HUES6 (cell line): ENCODE measurements at regions not wholly inside any gene's neighbourhood (a gene's known extent, or its start where the extent isn't known, plus 50 kb on each side); places are given as distances from the start of the nearest gene placed in this dataset.

Experiments used
- H3K27ac ChIP-seq: 2 replicates; pipeline ENCODE4 v1.7.0; 2013; ENCODE audit warnings: low read depth, mild to moderate bottlenecking, low read length, inconsistent platforms
- H3K27me3 ChIP-seq: 2 replicates; pipeline ENCODE4 v1.6.1; 2013; ENCODE audit warnings: low read length; ENCODE audit not compliant: control insufficient read depth, insufficient read depth
- H3K36me3 ChIP-seq: 2 replicates; pipeline ENCODE4 v1.6.1; 2013; ENCODE audit warnings: low read length; ENCODE audit not compliant: control insufficient read depth, insufficient read depth
- H3K4me1 ChIP-seq: 2 replicates; pipeline ENCODE4 v1.6.1; 2013; ENCODE audit warnings: low read length; ENCODE audit not compliant: control insufficient read depth, insufficient read depth
- H3K4me3 ChIP-seq: 2 replicates; pipeline ENCODE4 v1.5.1; 2013; ENCODE audit warnings: low read depth, low read length
- H3K9ac ChIP-seq: one replicate; pipeline ENCODE4 v1.6.1; 2013; ENCODE audit warnings: mild to moderate bottlenecking, low read length
- H3K9me3 ChIP-seq: 2 replicates; pipeline ENCODE4 v1.6.1; 2013; ENCODE audit warnings: low read depth, low read length; ENCODE audit not compliant: control insufficient read depth, insufficient read depth

- Histone ChIP-seq H3K36me3 (no peaks in the 10 kb centered on the region), H3K4me3 (no peak overlapping the region), H3K4me1 (peaks cover 29% of the 10 kb centered on the region), H3K27me3 (peaks cover 4% of the 10 kb centered on the region; the same call in 1 of the 2 replicates), H3K9me3 (no peaks in the 10 kb centered on the region), H3K27ac (no peak overlapping the region), H3K9ac (no peak overlapping the region)
These were observed 114.5 kb upstream of the KIT start for GRCh38 chr4:54543088-54543795.

DNA sequence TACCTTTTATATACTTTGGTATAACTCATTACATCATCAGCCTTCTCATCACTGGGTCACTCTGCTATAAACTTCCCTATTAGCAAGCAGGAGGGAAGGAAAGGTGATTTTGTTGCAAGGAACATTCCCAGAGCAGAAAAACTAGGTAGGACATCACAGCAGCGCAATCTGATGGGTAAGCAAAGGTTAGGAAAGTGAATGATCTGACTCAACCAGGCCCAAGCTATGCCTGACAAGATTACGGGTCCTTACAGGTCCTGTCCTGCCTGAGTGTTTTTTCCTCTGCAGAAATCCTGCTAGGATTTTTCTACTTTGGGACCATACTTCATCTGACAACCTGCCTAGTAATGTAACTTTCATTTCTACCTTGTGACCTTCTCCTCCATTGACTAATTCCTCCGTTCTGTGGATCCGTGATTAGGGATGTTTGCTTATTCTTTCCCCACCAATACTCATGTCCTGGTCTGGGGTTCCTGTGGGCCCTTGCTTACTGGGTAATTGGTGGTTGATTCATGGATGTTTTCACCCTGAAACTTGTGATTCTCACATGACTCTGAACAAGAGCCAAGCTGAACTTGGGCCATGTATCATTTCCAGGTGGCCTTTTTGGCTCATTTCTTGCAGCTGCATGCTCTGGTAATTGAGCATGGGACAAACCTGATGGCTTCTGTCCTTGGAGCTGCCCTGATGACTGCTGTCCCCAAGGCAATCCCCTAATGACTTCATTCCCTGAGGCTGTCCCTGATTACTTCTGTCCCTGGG lies 111.9 kb upstream of the KIT start:
- H3K9me3 ChIP-seq = no peaks in the 10 kb centered on the region
- H3K36me3 ChIP-seq = no peaks in the 10 kb centered on the region
- H3K4me1 ChIP-seq = peaks cover 36% of the 10 kb centered on the region
- H3K27ac ChIP-seq = no peak overlapping the region
- no peaks in the 10 kb centered on the region for H3K27me3 ChIP-seq
- H3K9ac ChIP-seq = no peak overlapping the region
- H3K4me3 ChIP-seq = no peak overlapping the region

GRCh38 chr4:54547299-54548097 lies 110.3 kb upstream of the KIT start:
- H3K27me3 ChIP-seq = no peaks in the 10 kb centered on the region
- no peak overlapping the region for H3K9ac ChIP-seq
- H3K4me1 ChIP-seq = peaks cover 22% of the 10 kb centered on the region
- H3K9me3 ChIP-seq = no peaks in the 10 kb centered on the region
- H3K27ac ChIP-seq = no peak overlapping the region
- H3K4me3 ChIP-seq = no peak overlapping the region
- no peaks in the 10 kb centered on the region for H3K36me3 ChIP-seq

GRCh38 chr4:54548098-54548620 lies 109.6 kb upstream of the KIT start:
- Histone ChIP-seq H3K9ac (no peak overlapping the region), H3K4me3 (no peak overlapping the region), H3K36me3 (no peaks in the 10 kb centered on the region), H3K4me1 (peaks cover 20% of the 10 kb centered on the region), H3K27ac (no peak overlapping the region), H3K27me3 (no peaks in the 10 kb centered on the region), H3K9me3 (no peaks in the 10 kb centered on the region)

GRCh38 chr4:54548831-54549460 lies 108.8 kb upstream of the KIT start:
- Histone ChIP-seq H3K27ac (no peak overlapping the region), H3K4me1 (peaks cover 20% of the 10 kb centered on the region), H3K9me3 (no peaks in the 10 kb centered on the region), H3K9ac (no peak overlapping the region), H3K36me3 (no peaks in the 10 kb centered on the region), H3K27me3 (no peaks in the 10 kb centered on the region), H3K4me3 (no peak overlapping the region)

- Histone ChIP-seq H3K9ac (no peak overlapping the region), H3K9me3 (no peaks in the 10 kb centered on the region), H3K4me3 (no peak overlapping the region), H3K27me3 (no peaks in the 10 kb centered on the region), H3K27ac (no peak overlapping the region), H3K4me1 (peaks cover 20% of the 10 kb centered on the region), H3K36me3 (no peaks in the 10 kb centered on the region)
These were observed 107.2 kb upstream of the KIT start for GRCh38 chr4:54550395-54551171.

DNA sequence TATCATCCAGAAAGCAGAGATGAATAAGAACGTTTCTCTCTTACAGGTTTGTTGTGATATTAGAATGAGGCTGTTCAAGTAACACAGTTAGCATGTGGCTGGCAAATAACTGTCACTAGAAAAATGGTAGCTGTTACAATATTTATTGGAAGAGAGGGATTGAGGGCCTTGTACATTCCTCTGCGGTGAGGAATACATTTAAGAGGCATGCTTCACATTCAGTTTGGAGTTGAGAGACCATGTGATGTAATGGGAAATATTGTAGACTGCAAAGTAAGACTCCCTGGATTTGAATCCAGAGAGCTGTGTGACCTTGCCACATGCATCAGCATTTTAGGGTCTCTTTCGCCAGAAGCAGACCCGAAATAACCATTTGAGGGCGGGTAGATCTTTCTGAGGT lies 104.8 kb upstream of the KIT start:
- Histone ChIP-seq H3K36me3 (no peaks in the 10 kb centered on the region), H3K4me3 (no peak overlapping the region), H3K27me3 (no peaks in the 10 kb centered on the region), H3K9ac (no peak overlapping the region), H3K27ac (no peak overlapping the region), H3K9me3 (no peaks in the 10 kb centered on the region), H3K4me1 (peaks cover 12% of the 10 kb centered on the region)

DNA sequence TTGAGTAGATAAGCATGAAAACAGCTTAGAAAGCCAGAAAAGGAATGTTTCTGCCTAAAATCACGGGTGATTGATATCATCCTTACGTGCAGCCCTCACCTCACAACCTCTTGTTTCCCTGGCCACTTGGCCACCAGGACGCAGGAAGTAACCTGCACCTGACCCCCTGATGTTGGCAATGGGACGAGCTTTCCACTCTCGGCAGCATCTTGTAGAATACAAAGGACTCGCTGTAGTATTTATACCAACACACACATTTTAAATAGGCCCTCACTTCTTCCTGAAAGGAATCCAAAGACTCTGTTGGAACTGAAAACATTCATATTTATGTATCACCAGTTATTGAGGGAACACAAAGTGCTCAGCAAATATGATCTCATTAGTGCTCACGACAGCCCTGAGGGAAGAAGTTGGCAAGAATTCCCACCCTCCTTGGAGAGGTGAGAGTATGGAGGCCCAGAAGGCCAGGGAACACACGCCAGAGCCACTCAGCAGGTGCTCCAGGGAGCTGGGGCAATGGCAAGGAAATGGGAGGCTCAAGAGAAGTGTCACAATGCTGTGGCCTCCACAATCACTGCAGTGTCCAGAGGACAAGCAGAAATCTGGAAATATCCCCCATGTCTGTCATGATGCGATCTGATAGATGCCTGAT lies 103.3 kb upstream of the KIT start:
- Histone ChIP-seq H3K36me3 (no peaks in the 10 kb centered on the region), H3K4me1 (peaks cover 9% of the 10 kb centered on the region; the same call in 1 of the 2 replicates), H3K9me3 (no peaks in the 10 kb centered on the region), H3K27ac (no peak overlapping the region), H3K9ac (no peak overlapping the region), H3K27me3 (no peaks in the 10 kb centered on the region), H3K4me3 (no peak overlapping the region)

- H3K27ac ChIP-seq = no peak overlapping the region
- no peaks in the 10 kb centered on the region for H3K4me1 ChIP-seq
- H3K4me3 ChIP-seq = no peak overlapping the region
- H3K9ac ChIP-seq = no peak overlapping the region
- H3K36me3 ChIP-seq = no peaks in the 10 kb centered on the region
- no peaks in the 10 kb centered on the region for H3K27me3 ChIP-seq
- no peaks in the 10 kb centered on the region for H3K9me3 ChIP-seq
These were observed 101.7 kb upstream of the KIT start for GRCh38 chr4:54556051-54556450.

- Histone ChIP-seq H3K27ac (no peak overlapping the region), H3K36me3 (no peaks in the 10 kb centered on the region), H3K4me1 (no peaks in the 10 kb centered on the region), H3K27me3 (no peaks in the 10 kb centered on the region), H3K9ac (no peak overlapping the region), H3K4me3 (no peak overlapping the region), H3K9me3 (no peaks in the 10 kb centered on the region)
These were observed 101.2 kb upstream of the KIT start for GRCh38 chr4:54556587-54556986.
